ENCODE measurements at regions not wholly inside any gene's neighbourhood (a gene's known extent, or its start where the extent isn't known, plus 50 kb on each side); places are given as distances from the start of the nearest gene placed in this dataset.
"Not testable (repeated sequence)": the region's sequence is repeated elsewhere in the genome, so short reads cannot be mapped to it uniquely, and the experiment has no call there.

GRCh38 chr2:180695586-180696401 is 284.6 kb upstream of the UBE2E3 start:
- no peak overlapping the region for H3K27ac ChIP-seq
- TF ChIP-seq CTCF (IDR thresholded peaks at IDR 0.05) (no peak), POLR2A (IDR thresholded peaks at IDR 0.05) (no peak)
- no peaks in the 10 kb centered on the region for H3K9me3 ChIP-seq
- H3K4me3 ChIP-seq: no peak overlapping the region
- DNase-seq: no peak
- no peaks in the 10 kb centered on the region for H3K27me3 ChIP-seq
- 83 to 85% methylated on average over 5 of the region's 5 CpGs for WGBS, 2 donors
- H3K4me1 ChIP-seq: no peaks in the 10 kb centered on the region
- intact Hi-C loops (cut with DNase I; ENCODE audit: low total_unique reads): no loop called here
- no peaks in the 10 kb centered on the region for H3K36me3 ChIP-seq (ENCODE audit: low read depth, missing control alignments)

GRCh38 chr2:180694445-180695421 is 285.7 kb upstream of the UBE2E3 start:
- 64 to 75% methylated on average over 5 of the region's 5 CpGs for WGBS, 2 donors
- no peaks in the 10 kb centered on the region for H3K36me3 ChIP-seq (ENCODE audit: low read depth, missing control alignments)
- TF ChIP-seq CTCF (IDR thresholded peaks at IDR 0.05): no peak
- TF ChIP-seq POLR2A (IDR thresholded peaks at IDR 0.05): no peak
- no peak overlapping the region for H3K27ac ChIP-seq
- no peaks in the 10 kb centered on the region for H3K9me3 ChIP-seq
- H3K4me1 ChIP-seq: no peaks in the 10 kb centered on the region
- no peak for DNase-seq
- intact Hi-C loops (cut with DNase I; ENCODE audit: low total_unique reads): no loop called here
- H3K4me3 ChIP-seq: no peak overlapping the region
- H3K27me3 ChIP-seq: no peaks in the 10 kb centered on the region

GRCh38 chr2:180692322-180692721 is 288.1 kb upstream of the UBE2E3 start:
- H3K4me3 ChIP-seq: peak overlapping the region; percentile 20 to 49
- WGBS, 2 donors: 81 to 82% methylated on average over 7 of the region's 7 CpGs
- TF ChIP-seq CTCF (IDR thresholded peaks at IDR 0.05) (no peak), POLR2A (IDR thresholded peaks at IDR 0.05) (no peak)
- no peak overlapping the region for H3K27ac ChIP-seq
- no peaks in the 10 kb centered on the region for H3K4me1 ChIP-seq
- no peak for DNase-seq
- no peaks in the 10 kb centered on the region for H3K9me3 ChIP-seq
- H3K27me3 ChIP-seq: no peaks in the 10 kb centered on the region
- H3K36me3 ChIP-seq (ENCODE audit: low read depth, missing control alignments): no peaks in the 10 kb centered on the region
- intact Hi-C loops (cut with DNase I; ENCODE audit: low total_unique reads): no loop called here

GRCh38 chr2:180691855-180692223 is 288.6 kb upstream of the UBE2E3 start:
- H3K4me3 ChIP-seq: peak overlapping the region; percentile 20 to 49
- H3K27ac ChIP-seq; H3K27me3 ChIP-seq; H3K9me3 ChIP-seq; intact Hi-C loops (cut with DNase I; ENCODE audit: low total_unique reads); H3K36me3 ChIP-seq (ENCODE audit: low read depth, missing control alignments); H3K4me1 ChIP-seq: not testable (repeated sequence)
- DNase-seq: peak; percentile 46
- WGBS, 2 donors: 71 to 87% methylated on average over 12 to 15 of the region's 15 CpGs

GRCh38 chr2:180691186-180691854 is 289.1 kb upstream of the UBE2E3 start:
- DNase-seq; H3K27ac ChIP-seq; intact Hi-C loops (cut with DNase I; ENCODE audit: low total_unique reads); H3K36me3 ChIP-seq (ENCODE audit: low read depth, missing control alignments); H3K4me1 ChIP-seq; H3K9me3 ChIP-seq; H3K27me3 ChIP-seq: not testable (repeated sequence)
- WGBS, 2 donors: 56 to 77% methylated on average over 14 to 42 of the region's 45 CpGs
- peak overlapping the region; percentile 20 to 49 for H3K4me3 ChIP-seq
